ENCODE measurements at regions not wholly inside any gene's neighbourhood (a gene's known extent, or its start where the extent isn't known, plus 50 kb on each side); places are given as distances from the start of the nearest gene placed in this dataset.

GRCh38 chr18:40041951-40042350, 1913.1 kb upstream of the PIK3C3 start:
- DNase-seq (ENCODE audit: low spot score in 2 of 2): no peak
- Histone ChIP-seq H3K4me1 (no peaks in the 10 kb centered on the region), H3K27ac (no peak overlapping the region), H3K9me3 (no peaks in the 10 kb centered on the region), H3K4me3 (no peak overlapping the region), H3K36me3 (no peaks in the 10 kb centered on the region), H3K27me3 (no peaks in the 10 kb centered on the region)
- 62% methylated on average over 8 of the region's 8 CpGs for WGBS
- TF ChIP-seq CTCF (IDR thresholded peaks at IDR 0.05): no peak
- no peak for TF ChIP-seq POLR2A (IDR thresholded peaks at IDR 0.05)
- no peak for TF ChIP-seq POLR2AphosphoS5 (IDR thresholded peaks at IDR 0.05)
- no peak for TF ChIP-seq EP300 (IDR thresholded peaks at IDR 0.05)

GRCh38 chr18:40040574-40040973, 1914.5 kb upstream of the PIK3C3 start:
- no peak for DNase-seq (ENCODE audit: low spot score in 2 of 2)
- H3K27ac ChIP-seq: no peak overlapping the region
- H3K27me3 ChIP-seq: no peaks in the 10 kb centered on the region
- WGBS: 89% methylated on average over 4 of the region's 4 CpGs
- H3K9me3 ChIP-seq: no peaks in the 10 kb centered on the region
- TF ChIP-seq POLR2A (IDR thresholded peaks at IDR 0.05) (no peak), CTCF (IDR thresholded peaks at IDR 0.05) (no peak)
- no peaks in the 10 kb centered on the region for H3K36me3 ChIP-seq
- no peaks in the 10 kb centered on the region for H3K4me1 ChIP-seq
- no peak overlapping the region for H3K4me3 ChIP-seq

GRCh38 chr18:40037356-40037755, 1917.7 kb upstream of the PIK3C3 start:
- no peak for DNase-seq (ENCODE audit: low spot score in 2 of 2)
- TF ChIP-seq POLR2A (IDR thresholded peaks at IDR 0.05): no peak
- no peak for TF ChIP-seq POLR2AphosphoS5 (IDR thresholded peaks at IDR 0.05)
- TF ChIP-seq EP300 (IDR thresholded peaks at IDR 0.05): no peak
- TF ChIP-seq CTCF (IDR thresholded peaks at IDR 0.05): no peak
- H3K4me3 ChIP-seq: no peak overlapping the region
- H3K9me3 ChIP-seq: no peaks in the 10 kb centered on the region
- H3K36me3 ChIP-seq: no peaks in the 10 kb centered on the region
- H3K4me1 ChIP-seq: no peaks in the 10 kb centered on the region
- H3K27ac ChIP-seq: no peak overlapping the region
- WGBS: 95% methylated on average over 6 of the region's 6 CpGs
- H3K27me3 ChIP-seq: no peaks in the 10 kb centered on the region

- 94% methylated on average over 1 of the region's 1 CpG for WGBS
- Histone ChIP-seq H3K27ac (no peak overlapping the region), H3K4me3 (no peak overlapping the region), H3K36me3 (no peaks in the 10 kb centered on the region), H3K27me3 (no peaks in the 10 kb centered on the region), H3K9me3 (no peaks in the 10 kb centered on the region), H3K4me1 (no peaks in the 10 kb centered on the region)
- no peak for TF ChIP-seq EP300 (IDR thresholded peaks at IDR 0.05)
- no peak for TF ChIP-seq CTCF (IDR thresholded peaks at IDR 0.05)
- TF ChIP-seq POLR2AphosphoS5 (IDR thresholded peaks at IDR 0.05): no peak
- no peak for TF ChIP-seq POLR2A (IDR thresholded peaks at IDR 0.05)
- no peak for DNase-seq (ENCODE audit: low spot score in 2 of 2)
Measured at GRCh38 chr18:40036861-40037260, 1918.2 kb upstream of the PIK3C3 start.

- H3K4me3 ChIP-seq: no peak overlapping the region
- no peaks in the 10 kb centered on the region for H3K36me3 ChIP-seq
- no peaks in the 10 kb centered on the region for H3K27me3 ChIP-seq
- no peak for TF ChIP-seq EP300 (IDR thresholded peaks at IDR 0.05)
- TF ChIP-seq POLR2AphosphoS5 (IDR thresholded peaks at IDR 0.05): no peak
- no peak for TF ChIP-seq CTCF (IDR thresholded peaks at IDR 0.05)
- no peak for TF ChIP-seq POLR2A (IDR thresholded peaks at IDR 0.05)
- DNase-seq (ENCODE audit: low spot score in 2 of 2): no peak
- H3K4me1 ChIP-seq: no peaks in the 10 kb centered on the region
- no peak overlapping the region for H3K27ac ChIP-seq
- H3K9me3 ChIP-seq: no peaks in the 10 kb centered on the region
- 89% methylated on average over 1 of the region's 1 CpG for WGBS
Measured at GRCh38 chr18:40035966-40036365, 1919.1 kb upstream of the PIK3C3 start.
